ENCODE measurements at regions not wholly inside any gene's neighbourhood (a gene's known extent, or its start where the extent isn't known, plus 50 kb on each side); places are given as distances from the start of the nearest gene placed in this dataset.
A peak's percentile ranks its signal among the peaks of the same experiment; 100 is the strongest.

DNA sequence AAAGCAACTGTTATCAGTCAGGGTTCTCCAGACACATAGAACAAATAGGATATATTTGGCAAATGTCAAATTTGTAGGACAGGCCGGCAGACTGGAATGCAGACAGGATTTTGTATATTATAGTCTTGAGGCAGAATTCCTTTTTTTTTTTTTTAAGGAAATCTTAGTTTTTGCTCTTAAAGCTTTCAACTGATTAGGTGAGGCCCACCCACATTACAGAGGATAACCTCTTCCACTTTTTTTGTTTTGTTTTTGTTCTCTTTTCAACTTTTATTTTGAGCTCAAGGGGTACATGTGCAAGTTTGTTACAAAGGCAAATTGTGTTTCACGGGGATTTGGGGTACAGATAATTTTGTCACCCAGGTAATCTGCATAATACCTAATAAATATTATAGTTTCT is 350.2 kb upstream of the CHAC2 start:
- Mint-ChIP-seq H3K27me3 (no peaks in the 10 kb centered on the region), H3K36me3 (no peaks in the 10 kb centered on the region), H3K9me3 (peaks cover 0 to 32% (median 2%) of the 10 kb centered on the region in 7 donors), H3K27ac (no peak overlapping the region), H3K4me3 (no peak overlapping the region), H3K4me1 (no peaks in the 10 kb centered on the region)
- ATAC-seq (ENCODE audit: low read depth in 2 of 2) (no peak), DNase-seq (no peak)

DNA sequence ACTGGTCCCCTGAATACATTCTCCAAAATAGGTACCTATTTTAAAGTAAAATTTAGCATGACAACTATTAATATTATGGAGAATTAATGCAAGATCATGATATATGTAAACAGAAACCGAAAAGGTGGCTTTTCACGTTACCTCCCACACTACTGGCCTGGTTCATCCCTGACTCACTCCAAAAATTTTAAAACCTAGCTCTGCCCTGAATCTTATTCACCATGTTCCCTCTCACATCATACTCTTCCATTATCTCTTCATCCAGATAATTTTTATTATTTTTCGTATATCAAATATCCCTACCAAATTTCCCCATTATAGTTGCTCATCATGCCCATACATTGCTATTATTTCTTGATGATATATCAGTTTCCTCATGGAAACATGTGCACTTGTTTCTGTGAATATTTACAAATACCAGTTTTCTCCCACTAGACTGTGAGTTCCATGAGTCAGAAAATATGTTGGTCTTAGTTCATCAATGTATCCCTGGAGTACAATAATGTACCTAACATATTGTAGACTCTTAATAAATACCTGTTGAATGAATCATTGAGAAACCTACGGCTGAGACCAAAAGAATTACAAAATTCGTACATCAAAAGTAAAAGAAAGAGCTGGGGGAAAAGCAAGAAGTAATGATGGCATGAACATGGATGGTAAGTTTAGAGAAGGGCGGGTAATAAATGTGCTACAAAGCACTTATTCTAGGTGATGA is 360.1 kb upstream of the CHAC2 start:
- Mint-ChIP-seq H3K4me3 (no peak overlapping the region), H3K27ac (peak overlapping the region in 1 of 6 donors; percentile 6), H3K9me3 (peaks cover 2 to 19% (median 8%) of the 10 kb centered on the region in 7 donors), H3K36me3 (no peaks in the 10 kb centered on the region), H3K27me3 (no peaks in the 10 kb centered on the region), H3K4me1 (no peaks in the 10 kb centered on the region)
- ATAC-seq (ENCODE audit: low read depth in 2 of 2) (no peak), DNase-seq (no peak)

DNA sequence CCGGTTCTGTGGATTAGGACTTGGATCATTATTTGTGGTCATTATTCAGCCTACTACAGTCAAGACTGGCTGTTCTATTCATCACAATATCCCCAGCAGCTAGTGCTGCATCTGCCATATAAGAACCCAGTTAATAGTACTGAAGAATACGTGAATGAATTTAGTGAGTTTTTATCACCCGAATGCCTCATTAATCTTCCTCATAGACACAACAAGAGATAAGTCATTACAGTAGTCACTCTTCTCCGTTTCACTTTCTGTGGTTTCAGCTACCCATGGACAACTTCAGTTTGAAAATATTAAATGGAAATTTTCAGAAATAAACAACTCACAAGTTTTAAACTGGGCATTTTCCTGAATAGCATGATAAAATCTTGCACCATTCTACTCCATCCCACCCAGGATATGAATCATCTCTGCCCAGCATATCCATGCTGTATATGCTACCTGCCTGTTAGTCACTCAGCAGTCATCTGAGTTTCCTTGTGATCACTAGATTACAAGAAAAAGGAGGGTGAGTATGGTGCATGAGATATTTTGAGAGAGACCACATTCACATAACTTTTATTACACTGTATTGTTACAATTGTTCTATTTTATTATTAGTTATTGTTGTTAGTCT is 363.7 kb upstream of the CHAC2 start:
- no peaks in the 10 kb centered on the region for H3K27me3 Mint-ChIP-seq
- no peak overlapping the region for H3K4me3 Mint-ChIP-seq
- no peaks in the 10 kb centered on the region for H3K36me3 Mint-ChIP-seq
- H3K4me1 Mint-ChIP-seq = no peaks in the 10 kb centered on the region
- DNase-seq = no peak
- H3K9me3 Mint-ChIP-seq = peaks cover 2 to 13% (median 7%) of the 10 kb centered on the region in 7 donors
- ATAC-seq (ENCODE audit: low read depth in 2 of 2) = no peak
- H3K27ac Mint-ChIP-seq = no peak overlapping the region

DNA sequence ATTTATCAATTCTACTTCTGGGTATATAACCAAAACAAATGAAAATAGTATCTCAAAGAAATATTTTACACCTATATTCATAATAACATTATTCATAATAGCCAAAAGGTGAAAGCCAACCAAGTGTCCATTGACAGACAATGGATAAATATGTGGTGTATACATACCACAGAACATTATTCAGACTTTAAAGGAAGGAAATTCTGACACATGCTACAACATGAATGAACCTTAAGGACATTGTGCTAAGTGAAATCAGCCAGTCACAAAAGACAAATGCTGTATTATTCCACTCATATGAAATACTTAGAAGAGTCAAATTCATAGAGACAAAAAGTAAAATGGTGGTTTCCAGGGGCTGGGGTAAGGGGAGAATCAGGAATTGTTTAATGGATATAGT is 370.5 kb upstream of the CHAC2 start:
- Mint-ChIP-seq H3K9me3 (peaks cover 0 to 21% (median 5%) of the 10 kb centered on the region in 7 donors), H3K36me3 (no peaks in the 10 kb centered on the region), H3K4me3 (no peak overlapping the region), H3K27me3 (no peaks in the 10 kb centered on the region), H3K27ac (no peak overlapping the region), H3K4me1 (no peaks in the 10 kb centered on the region)
- no peak for DNase-seq
- no peak for ATAC-seq (ENCODE audit: low read depth in 2 of 2)

DNA sequence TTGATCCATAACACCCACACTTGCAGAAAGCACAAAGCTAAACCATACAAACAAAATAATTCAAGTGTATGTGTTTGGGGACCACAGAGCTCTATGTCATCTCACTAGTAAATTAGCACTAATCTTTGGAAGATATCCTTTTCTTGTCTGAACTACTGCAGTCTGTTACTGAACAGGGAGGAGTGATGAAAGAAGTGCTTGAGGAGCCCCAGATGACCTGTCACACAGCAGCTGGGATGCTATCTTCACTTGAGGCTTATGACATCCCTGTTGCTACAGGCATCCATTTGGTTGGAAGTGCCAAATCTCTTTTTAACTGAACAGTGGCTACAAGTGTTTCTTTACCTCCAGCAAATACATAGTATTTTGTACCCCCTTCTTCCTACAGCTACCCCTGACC is 386.3 kb upstream of the CHAC2 start:
- Mint-ChIP-seq H3K27me3 (no peaks in the 10 kb centered on the region), H3K36me3 (no peaks in the 10 kb centered on the region), H3K27ac (no peak overlapping the region), H3K9me3 (peaks cover 0 to 7% (median 4%) of the 10 kb centered on the region in 7 donors), H3K4me1 (no peaks in the 10 kb centered on the region), H3K4me3 (no peak overlapping the region)
- ATAC-seq (ENCODE audit: low read depth in 2 of 2) = no peak
- DNase-seq = no peak

DNA sequence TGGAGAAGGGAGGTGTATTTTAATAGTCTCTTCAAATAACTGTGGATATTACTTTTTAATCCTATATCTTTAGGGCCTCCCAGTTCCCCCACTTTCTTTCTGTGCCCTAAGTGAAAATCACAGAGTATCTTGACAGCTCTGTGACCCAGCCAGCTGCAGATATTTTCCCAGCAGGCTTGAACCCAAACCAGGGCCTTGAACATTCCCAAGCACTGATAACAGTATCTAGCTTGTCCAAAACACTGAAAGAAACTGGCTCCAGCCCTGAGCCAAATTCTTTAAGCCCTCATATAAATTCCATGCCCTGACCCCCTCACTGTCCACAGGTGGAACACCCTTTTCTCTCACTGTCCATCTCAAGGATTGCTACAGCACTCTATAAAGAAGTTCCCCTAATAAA is 388.1 kb upstream of the CHAC2 start:
- Mint-ChIP-seq H3K4me1 (no peaks in the 10 kb centered on the region), H3K27ac (no peak overlapping the region), H3K27me3 (no peaks in the 10 kb centered on the region), H3K4me3 (no peak overlapping the region), H3K36me3 (no peaks in the 10 kb centered on the region), H3K9me3 (peaks cover 0 to 12% (median 7%) of the 10 kb centered on the region in 7 donors)
- no peak for DNase-seq
- no peak for ATAC-seq (ENCODE audit: low read depth in 2 of 2)

DNA sequence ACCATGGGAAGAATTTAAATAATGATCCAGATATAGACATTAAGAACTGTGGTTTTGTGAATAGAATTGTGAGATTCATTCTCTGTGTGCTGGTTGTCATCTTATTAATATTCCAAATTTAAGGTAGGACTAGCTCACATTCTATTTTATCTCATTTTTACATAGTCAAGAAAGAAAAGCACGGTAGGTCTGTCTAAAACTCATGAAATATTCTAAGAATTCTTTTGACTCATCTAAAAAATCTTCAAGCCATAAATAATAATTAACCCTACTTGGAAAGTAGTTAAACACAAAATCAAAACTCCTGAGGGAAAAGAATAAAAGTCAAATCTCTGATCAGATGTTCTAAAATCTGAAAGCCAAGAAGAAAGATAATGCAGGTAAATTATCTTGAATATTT is 388.8 kb upstream of the CHAC2 start:
- Mint-ChIP-seq H3K27me3 (no peaks in the 10 kb centered on the region), H3K27ac (no peak overlapping the region), H3K36me3 (no peaks in the 10 kb centered on the region), H3K9me3 (peaks cover 0 to 12% (median 7%) of the 10 kb centered on the region in 7 donors), H3K4me3 (no peak overlapping the region), H3K4me1 (no peaks in the 10 kb centered on the region)
- ATAC-seq (ENCODE audit: low read depth in 2 of 2) = no peak
- DNase-seq = no peak

DNA sequence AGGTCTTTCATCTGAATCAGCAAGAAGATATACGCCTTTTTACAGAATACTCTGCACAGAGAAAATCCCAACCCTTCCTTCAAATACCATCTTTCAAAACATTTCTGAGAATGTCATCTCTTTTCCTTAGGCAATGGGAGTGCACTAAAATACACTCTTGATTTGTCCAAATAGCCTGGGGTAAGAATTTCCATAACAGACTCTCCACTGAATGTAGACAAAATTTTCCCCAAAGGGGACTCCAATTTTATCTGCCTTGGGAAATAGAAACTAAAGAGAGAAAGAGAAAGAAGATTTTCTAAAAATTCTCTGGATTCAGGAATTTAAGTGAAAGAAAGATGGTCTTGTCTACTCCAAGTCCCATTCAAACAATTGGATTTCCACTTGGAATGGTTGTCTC is 394.5 kb upstream of the CHAC2 start:
- Mint-ChIP-seq H3K4me1 (no peaks in the 10 kb centered on the region), H3K27me3 (no peaks in the 10 kb centered on the region), H3K9me3 (peaks cover 0 to 16% (median 10%) of the 10 kb centered on the region in 7 donors), H3K27ac (no peak overlapping the region), H3K4me3 (no peak overlapping the region), H3K36me3 (no peaks in the 10 kb centered on the region)
- no peak for DNase-seq
- ATAC-seq (ENCODE audit: low read depth in 2 of 2) = no peak

DNA sequence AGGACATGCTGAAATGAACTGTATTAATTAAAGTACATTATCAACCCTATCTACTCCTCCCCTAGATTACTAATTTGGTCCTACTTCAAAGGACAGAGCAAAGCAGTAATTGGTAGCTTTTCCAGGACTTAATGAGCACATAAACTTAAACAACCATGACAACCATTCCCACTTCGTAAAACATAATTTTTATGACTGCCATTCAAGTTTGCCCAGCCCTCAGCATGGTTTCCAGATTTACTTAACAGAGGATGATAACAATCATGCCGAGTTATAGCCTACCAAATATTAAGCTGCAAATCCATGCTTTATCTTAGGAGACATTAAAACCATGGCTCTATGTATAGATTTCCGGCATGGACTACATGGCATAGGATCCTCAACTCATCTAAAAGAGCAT is 401.1 kb upstream of the CHAC2 start:
- DNase-seq = no peak
- no peaks in the 10 kb centered on the region for H3K4me1 Mint-ChIP-seq
- H3K27ac Mint-ChIP-seq = no peak overlapping the region
- H3K4me3 Mint-ChIP-seq = no peak overlapping the region
- no peak for ATAC-seq (ENCODE audit: low read depth in 2 of 2)
- no peaks in the 10 kb centered on the region for H3K27me3 Mint-ChIP-seq
- no peaks in the 10 kb centered on the region for H3K36me3 Mint-ChIP-seq
- H3K9me3 Mint-ChIP-seq = peaks cover 0 to 16% (median 4%) of the 10 kb centered on the region in 7 donors

DNA sequence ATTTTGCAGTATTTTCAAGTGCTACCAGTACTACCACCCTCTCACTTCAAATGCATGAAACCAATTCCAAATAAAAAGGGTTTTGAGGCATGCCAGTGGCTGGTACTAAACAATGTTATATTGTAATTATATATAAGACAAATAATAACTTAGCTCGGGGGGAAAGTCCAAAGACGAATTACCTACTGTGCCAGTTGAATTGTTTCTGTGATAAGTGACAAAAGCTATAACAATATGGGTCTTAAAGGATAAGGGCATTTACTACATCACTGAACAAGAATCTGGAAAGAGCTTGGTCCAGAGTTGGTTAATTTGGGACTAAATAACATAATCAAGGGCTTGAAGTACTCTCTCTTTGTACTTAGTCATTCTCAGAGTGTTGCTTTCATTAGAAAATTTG is 404.7 kb upstream of the CHAC2 start:
- DNase-seq = no peak
- Mint-ChIP-seq H3K27ac (no peak overlapping the region), H3K27me3 (no peaks in the 10 kb centered on the region), H3K9me3 (peaks cover 0 to 29% (median 5%) of the 10 kb centered on the region in 7 donors), H3K4me1 (no peaks in the 10 kb centered on the region), H3K36me3 (no peaks in the 10 kb centered on the region), H3K4me3 (no peak overlapping the region)
- no peak for ATAC-seq (ENCODE audit: low read depth in 2 of 2)

DNA sequence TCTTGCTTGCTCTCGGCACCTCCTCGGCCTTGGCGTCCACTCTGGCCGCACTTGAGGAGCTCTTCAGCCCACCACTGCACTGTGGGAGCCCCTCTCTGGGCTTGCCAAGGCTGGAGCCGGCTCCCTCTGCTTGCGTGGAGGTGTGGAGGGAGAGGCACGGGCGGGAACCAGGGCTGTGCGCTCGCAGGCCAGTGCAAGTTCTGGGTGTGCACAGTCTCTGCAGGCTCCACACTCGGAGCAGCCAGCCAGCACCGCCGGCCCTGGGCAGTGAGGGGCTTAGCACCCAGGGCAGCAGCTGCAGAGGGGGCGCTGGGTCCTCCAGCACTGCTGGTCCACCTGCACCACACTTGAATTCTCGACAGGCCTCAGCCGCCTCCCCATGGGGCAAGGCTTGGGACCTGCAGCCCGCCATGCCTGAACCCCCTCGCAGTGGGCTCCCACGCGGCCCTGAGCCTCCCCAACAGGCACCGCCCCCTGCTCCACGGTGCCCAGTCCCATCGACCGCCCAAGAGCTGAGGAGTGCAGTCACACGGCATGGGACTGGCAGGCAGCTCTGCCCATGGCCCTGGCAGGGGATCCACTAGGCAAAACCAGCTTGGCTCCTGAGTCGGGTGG is 411.2 kb upstream of the CHAC2 start:
- H3K9me3 Mint-ChIP-seq = peaks cover 2 to 26% (median 13%) of the 10 kb centered on the region in 7 donors
- no peak overlapping the region for H3K27ac Mint-ChIP-seq
- H3K27me3 Mint-ChIP-seq = no peaks in the 10 kb centered on the region
- H3K4me1 Mint-ChIP-seq = no peaks in the 10 kb centered on the region
- no peak overlapping the region for H3K4me3 Mint-ChIP-seq
- H3K36me3 Mint-ChIP-seq = no peaks in the 10 kb centered on the region
- ATAC-seq (ENCODE audit: low read depth in 2 of 2) = no peak
- DNase-seq = no peak

DNA sequence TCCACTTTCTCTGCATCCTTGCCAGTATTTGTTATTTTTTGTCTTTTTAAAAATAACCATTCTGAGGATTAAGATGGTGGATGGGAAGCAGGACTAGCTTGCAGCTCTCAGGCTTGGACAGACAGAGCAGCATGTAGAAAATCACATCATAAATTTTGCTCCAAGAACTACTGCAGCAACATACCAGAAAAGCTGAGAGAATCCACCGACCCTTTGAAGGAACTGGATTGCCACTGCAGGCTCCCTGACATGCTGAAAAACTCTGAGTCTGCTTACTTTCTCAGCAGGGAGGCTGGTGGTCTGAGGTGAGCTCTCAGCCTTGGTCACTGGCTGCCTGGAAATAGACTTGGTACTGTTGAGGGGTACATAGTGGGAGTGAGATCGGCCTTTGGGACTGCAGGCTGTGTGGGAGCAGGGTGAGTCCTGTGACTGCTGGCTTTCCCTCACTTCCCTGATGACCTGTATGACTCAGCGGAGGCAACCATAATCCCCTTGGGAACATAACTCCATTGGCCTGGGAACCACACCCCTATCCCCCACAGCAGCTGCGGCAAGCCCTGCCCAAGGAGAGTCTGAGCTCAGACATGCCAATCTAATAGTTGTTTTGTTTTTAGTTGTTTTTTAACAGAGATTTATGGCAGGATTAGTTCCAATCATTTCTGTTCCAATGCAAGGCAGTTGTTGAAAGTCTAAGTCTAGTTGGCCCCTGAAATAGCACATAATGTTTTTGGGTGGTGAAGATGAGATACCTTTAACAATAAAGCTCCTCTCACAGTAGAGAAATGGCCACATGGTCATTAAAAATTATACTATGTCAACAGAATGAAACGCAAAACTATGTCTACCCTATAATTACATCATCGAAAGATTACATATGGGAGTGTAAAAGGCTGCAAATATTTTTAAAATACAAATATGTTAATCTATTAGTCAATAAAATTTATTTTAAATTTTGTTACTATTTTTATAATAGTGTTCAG is 414.2 kb upstream of the CHAC2 start:
- Mint-ChIP-seq H3K4me3 (no peak overlapping the region), H3K9me3 (peaks cover 2 to 16% (median 8%) of the 10 kb centered on the region in 7 donors), H3K36me3 (no peaks in the 10 kb centered on the region), H3K4me1 (no peaks in the 10 kb centered on the region), H3K27me3 (no peaks in the 10 kb centered on the region), H3K27ac (no peak overlapping the region)
- ATAC-seq (ENCODE audit: low read depth in 2 of 2) (no peak), DNase-seq (no peak)

DNA sequence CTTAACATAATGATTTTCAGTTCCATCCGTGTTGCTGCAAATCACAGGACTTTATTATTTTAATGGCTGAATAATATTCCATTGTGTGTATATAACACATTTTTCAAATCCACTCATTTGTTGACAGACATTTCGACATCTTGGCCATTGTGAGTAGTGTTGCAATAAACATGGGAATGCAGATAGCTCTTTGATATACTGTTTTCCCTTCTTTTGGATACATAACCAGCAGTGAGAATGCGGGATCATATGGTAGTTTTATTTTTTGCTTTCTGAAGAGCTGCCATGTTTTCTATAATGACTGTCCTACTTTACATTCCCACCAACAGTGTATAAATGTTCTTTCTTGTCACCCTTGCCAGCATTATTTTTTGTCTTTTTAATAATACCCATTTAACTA is 420.3 kb upstream of the CHAC2 start:
- Mint-ChIP-seq H3K36me3 (no peaks in the 10 kb centered on the region), H3K4me3 (no peak overlapping the region), H3K9me3 (peaks cover 0 to 5% (median 0%) of the 10 kb centered on the region in 7 donors), H3K27ac (no peak overlapping the region), H3K27me3 (peaks cover 0 to 3% (median 0%) of the 10 kb centered on the region in 3 donors), H3K4me1 (no peaks in the 10 kb centered on the region)
- ATAC-seq (ENCODE audit: low read depth in 2 of 2) = no peak
- no peak for DNase-seq
